ENCODE measurements at regions not wholly inside any gene's neighbourhood (a gene's known extent, or its start where the extent isn't known, plus 50 kb on each side); places are given as distances from the start of the nearest gene placed in this dataset.

- no TSS peak for BruUV-seq (replicated peaks)
- H3K27ac Mint-ChIP-seq (ENCODE audit: unreplicated experiment), result no peak overlapping the region
- POLR2A ChIA-PET, result no interaction called here
Observed at GRCh38 chr9:22198681-22199080, 189.6 kb upstream of the CDKN2B start.

GRCh38 chr9:22201256-22201655, 192.2 kb upstream of the CDKN2B start:
- POLR2A ChIA-PET, result no interaction called here
- H3K9me3 ChIP-seq, result no peaks in the 10 kb centered on the region
- intact Hi-C loops (cut with micrococcal nuclease; ENCODE audit: unreplicated experiment), result no loop called here

More at GRCh38 chr9:22198681-22199080, 189.6 kb upstream of the CDKN2B start:
- intact Hi-C loops (cut with micrococcal nuclease; ENCODE audit: unreplicated experiment), result no loop called here
- no peaks in the 10 kb centered on the region for H3K9me3 ChIP-seq
- CTCF ChIA-PET, result no interaction called here
- DNase-seq, result no peak
- H3K4me3 Mint-ChIP-seq (ENCODE audit: unreplicated experiment), result no peak overlapping the region
- no peaks in the 10 kb centered on the region for H3K27me3 Mint-ChIP-seq (ENCODE audit: insufficient read depth, unreplicated experiment)
- no peak for TF ChIP-seq CTCF (IDR thresholded peaks at IDR 0.05; ENCODE audit: insufficient read depth in 1 of 2, low read depth in 1 of 2, low read length in 1 of 2, severe bottlenecking in 1 of 2, unreplicated experiment in 1 of 2)
- no peaks in the 10 kb centered on the region for H3K4me1 ChIP-seq
- H3K27me3 ChIP-seq (replicated peaks; ENCODE audit: control insufficient read depth, insufficient read depth, low read length), result no peaks in the 10 kb centered on the region
- H3K4me3 ChIP-seq (ENCODE audit: low read depth, low read length), result no peak overlapping the region
- H3K36me3 Mint-ChIP-seq (ENCODE audit: insufficient read depth, unreplicated experiment), result no peaks in the 10 kb centered on the region
- no peaks in the 10 kb centered on the region for H3K9me3 Mint-ChIP-seq (ENCODE audit: unreplicated experiment)
- peaks cover 4% of the 10 kb centered on the region for H3K4me1 Mint-ChIP-seq (ENCODE audit: low read depth, unreplicated experiment)
- H3K36me3 ChIP-seq (ENCODE audit: control insufficient read depth, insufficient read depth, low read length), result no peaks in the 10 kb centered on the region

GRCh38 chr9:22203371-22204138, 194.4 kb upstream of the CDKN2B start:
- TF ChIP-seq CTCF (IDR thresholded peaks at IDR 0.05; ENCODE audit: insufficient read depth in 1 of 2, low read depth in 1 of 2, low read length in 1 of 2, severe bottlenecking in 1 of 2, unreplicated experiment in 1 of 2), result no peak
- no peaks in the 10 kb centered on the region for H3K27me3 ChIP-seq (replicated peaks; ENCODE audit: control insufficient read depth, insufficient read depth, low read length)
- H3K36me3 ChIP-seq (ENCODE audit: control insufficient read depth, insufficient read depth, low read length), result no peaks in the 10 kb centered on the region
- Mint-ChIP-seq H3K27me3 (ENCODE audit: insufficient read depth, unreplicated experiment) (no peaks in the 10 kb centered on the region), H3K36me3 (ENCODE audit: insufficient read depth, unreplicated experiment) (no peaks in the 10 kb centered on the region), H3K4me1 (ENCODE audit: low read depth, unreplicated experiment) (peaks cover 9% of the 10 kb centered on the region), H3K27ac (ENCODE audit: unreplicated experiment) (no peak overlapping the region), H3K4me3 (ENCODE audit: unreplicated experiment) (no peak overlapping the region), H3K9me3 (ENCODE audit: unreplicated experiment) (no peaks in the 10 kb centered on the region)
- BruUV-seq (replicated peaks), result no TSS peak
- CTCF ChIA-PET, result no interaction called here
- 0 out of 2 replicates have a peak, but pooled peaks cover 4% of the 10 kb centered on the region for H3K4me1 ChIP-seq
- POLR2A ChIA-PET, result interaction anchor here (0.6 kb wide), 1 partner anchor 209 kb away, joined by 5 read pairs; the partner anchor contains the start of gene CDKN2B-AS1
- H3K9me3 ChIP-seq, result no peaks in the 10 kb centered on the region
- no peak for DNase-seq
- no peak overlapping the region for H3K4me3 ChIP-seq (ENCODE audit: low read depth, low read length)
- intact Hi-C loops (cut with micrococcal nuclease; ENCODE audit: unreplicated experiment), result no loop called here

More at GRCh38 chr9:22201256-22201655, 192.2 kb upstream of the CDKN2B start:
- no peaks in the 10 kb centered on the region for H3K4me1 ChIP-seq
- no peak overlapping the region for H3K4me3 Mint-ChIP-seq (ENCODE audit: unreplicated experiment)
- H3K4me1 Mint-ChIP-seq (ENCODE audit: low read depth, unreplicated experiment), result peaks cover 9% of the 10 kb centered on the region
- BruUV-seq (replicated peaks), result no TSS peak
- H3K36me3 ChIP-seq (ENCODE audit: control insufficient read depth, insufficient read depth, low read length), result no peaks in the 10 kb centered on the region
- TF ChIP-seq CTCF (IDR thresholded peaks at IDR 0.05; ENCODE audit: insufficient read depth in 1 of 2, low read depth in 1 of 2, low read length in 1 of 2, severe bottlenecking in 1 of 2, unreplicated experiment in 1 of 2), result no peak
- H3K27me3 ChIP-seq (replicated peaks; ENCODE audit: control insufficient read depth, insufficient read depth, low read length), result no peaks in the 10 kb centered on the region
- H3K9me3 Mint-ChIP-seq (ENCODE audit: unreplicated experiment), result no peaks in the 10 kb centered on the region
- no peak for DNase-seq
- no peak overlapping the region for H3K4me3 ChIP-seq (ENCODE audit: low read depth, low read length)
- CTCF ChIA-PET, result no interaction called here
- H3K36me3 Mint-ChIP-seq (ENCODE audit: insufficient read depth, unreplicated experiment), result no peaks in the 10 kb centered on the region
- no peak overlapping the region for H3K27ac Mint-ChIP-seq (ENCODE audit: unreplicated experiment)
- no peaks in the 10 kb centered on the region for H3K27me3 Mint-ChIP-seq (ENCODE audit: insufficient read depth, unreplicated experiment)

All from Caco-2 (cell line).